ENCODE measurements at regions not wholly inside any gene's neighbourhood (a gene's known extent, or its start where the extent isn't known, plus 50 kb on each side); places are given as distances from the start of the nearest gene placed in this dataset.

DNA sequence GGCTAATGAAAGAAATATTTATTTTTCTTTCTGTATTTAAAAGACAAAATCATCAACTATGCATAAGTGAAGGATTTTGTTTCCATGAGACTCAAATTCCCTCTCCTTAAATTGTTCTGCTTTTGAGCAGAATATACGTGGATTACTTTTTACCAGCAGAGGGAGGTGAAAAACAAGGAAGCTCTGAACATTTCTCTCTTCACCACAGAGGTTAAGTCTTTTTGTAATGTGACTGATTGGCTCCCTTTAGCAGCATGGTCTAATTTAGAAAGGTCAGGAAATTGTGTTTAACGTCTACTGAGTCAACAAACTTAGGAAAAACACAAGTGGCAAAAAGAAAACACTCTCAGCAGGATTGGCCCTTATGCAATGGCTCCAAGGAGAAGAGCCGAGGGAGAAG is 55.1 kb upstream of the F9 start:
- no peak for TF ChIP-seq ZBTB7A (IDR thresholded peaks at IDR 0.05; ENCODE audit: low read depth)
- TF ChIP-seq RAD21 (IDR thresholded peaks at IDR 0.05; ENCODE audit: low read depth) = no peak
- TF ChIP-seq, protein P1, sequence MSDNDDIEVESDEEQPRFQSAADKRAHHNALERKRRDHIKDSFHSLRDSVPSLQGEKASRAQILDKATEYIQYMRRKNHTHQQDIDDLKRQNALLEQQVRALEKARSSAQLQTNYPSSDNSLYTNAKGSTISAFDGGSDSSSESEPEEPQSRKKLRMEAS (IDR thresholded peaks at IDR 0.05) = no peak
- TF ChIP-seq FOXM1 (IDR thresholded peaks at IDR 0.05; ENCODE audit: borderline replicate concordance, low read depth) = no peak
- TF ChIP-seq CEBPB (IDR thresholded peaks at IDR 0.05) = no peak
- no peak for TF ChIP-seq TEAD4 (IDR thresholded peaks at IDR 0.05)
- TF ChIP-seq NFIC (IDR thresholded peaks at IDR 0.05) = no peak
- no peak for TF ChIP-seq YY1 (IDR thresholded peaks at IDR 0.05; ENCODE audit: low read depth)
- TF ChIP-seq TAF1 (IDR thresholded peaks at IDR 0.05; ENCODE audit: low read depth) = no peak
- no peak for TF ChIP-seq EGR1 (IDR thresholded peaks at IDR 0.05)
- TF ChIP-seq EP300 (IDR thresholded peaks at IDR 0.05; ENCODE audit: borderline replicate concordance) = no peak
- TF ChIP-seq, protein P2, sequence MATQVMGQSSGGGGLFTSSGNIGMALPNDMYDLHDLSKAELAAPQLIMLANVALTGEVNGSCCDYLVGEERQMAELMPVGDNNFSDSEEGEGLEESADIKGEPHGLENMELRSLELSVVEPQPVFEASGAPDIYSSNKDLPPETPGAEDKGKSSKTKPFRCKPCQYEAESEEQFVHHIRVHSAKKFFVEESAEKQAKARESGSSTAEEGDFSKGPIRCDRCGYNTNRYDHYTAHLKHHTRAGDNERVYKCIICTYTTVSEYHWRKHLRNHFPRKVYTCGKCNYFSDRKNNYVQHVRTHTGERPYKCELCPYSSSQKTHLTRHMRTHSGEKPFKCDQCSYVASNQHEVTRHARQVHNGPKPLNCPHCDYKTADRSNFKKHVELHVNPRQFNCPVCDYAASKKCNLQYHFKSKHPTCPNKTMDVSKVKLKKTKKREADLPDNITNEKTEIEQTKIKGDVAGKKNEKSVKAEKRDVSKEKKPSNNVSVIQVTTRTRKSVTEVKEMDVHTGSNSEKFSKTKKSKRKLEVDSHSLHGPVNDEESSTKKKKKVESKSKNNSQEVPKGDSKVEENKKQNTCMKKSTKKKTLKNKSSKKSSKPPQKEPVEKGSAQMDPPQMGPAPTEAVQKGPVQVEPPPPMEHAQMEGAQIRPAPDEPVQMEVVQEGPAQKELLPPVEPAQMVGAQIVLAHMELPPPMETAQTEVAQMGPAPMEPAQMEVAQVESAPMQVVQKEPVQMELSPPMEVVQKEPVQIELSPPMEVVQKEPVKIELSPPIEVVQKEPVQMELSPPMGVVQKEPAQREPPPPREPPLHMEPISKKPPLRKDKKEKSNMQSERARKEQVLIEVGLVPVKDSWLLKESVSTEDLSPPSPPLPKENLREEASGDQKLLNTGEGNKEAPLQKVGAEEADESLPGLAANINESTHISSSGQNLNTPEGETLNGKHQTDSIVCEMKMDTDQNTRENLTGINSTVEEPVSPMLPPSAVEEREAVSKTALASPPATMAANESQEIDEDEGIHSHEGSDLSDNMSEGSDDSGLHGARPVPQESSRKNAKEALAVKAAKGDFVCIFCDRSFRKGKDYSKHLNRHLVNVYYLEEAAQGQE (IDR thresholded peaks at IDR 0.05; ENCODE audit: low read depth) = no peak

DNA sequence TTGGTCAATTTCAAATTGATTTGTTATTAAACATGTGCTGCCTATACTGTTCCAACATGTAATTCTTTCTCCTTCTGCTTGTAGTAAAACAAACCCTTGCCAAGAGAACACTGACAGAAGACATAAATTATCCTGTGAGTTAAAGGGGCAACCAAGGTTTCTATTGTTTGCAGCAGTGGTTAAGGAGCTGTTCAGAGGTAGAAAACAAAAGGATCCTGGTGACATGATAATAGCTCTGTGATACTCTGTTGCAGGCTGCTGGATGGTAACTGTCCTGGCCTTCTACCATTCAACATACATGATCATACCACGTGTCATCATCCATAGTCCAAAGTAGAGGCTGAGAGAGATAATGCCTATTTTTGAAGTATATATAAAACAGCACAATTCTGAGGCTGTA is 75.8 kb upstream of the F9 start:
- TF ChIP-seq YY1 (IDR thresholded peaks at IDR 0.05; ENCODE audit: low read depth) = no peak
- TF ChIP-seq NFIC (IDR thresholded peaks at IDR 0.05) = no peak
- no peak for TF ChIP-seq RAD21 (IDR thresholded peaks at IDR 0.05; ENCODE audit: low read depth)
- no peak for TF ChIP-seq TEAD4 (IDR thresholded peaks at IDR 0.05)
- TF ChIP-seq TCF12 (IDR thresholded peaks at IDR 0.05; ENCODE audit: low read depth) = no peak
- TF ChIP-seq ZBTB7A (IDR thresholded peaks at IDR 0.05; ENCODE audit: low read depth) = no peak
- TF ChIP-seq FOXM1 (IDR thresholded peaks at IDR 0.05; ENCODE audit: borderline replicate concordance, low read depth) = no peak
- TF ChIP-seq, protein P3, sequence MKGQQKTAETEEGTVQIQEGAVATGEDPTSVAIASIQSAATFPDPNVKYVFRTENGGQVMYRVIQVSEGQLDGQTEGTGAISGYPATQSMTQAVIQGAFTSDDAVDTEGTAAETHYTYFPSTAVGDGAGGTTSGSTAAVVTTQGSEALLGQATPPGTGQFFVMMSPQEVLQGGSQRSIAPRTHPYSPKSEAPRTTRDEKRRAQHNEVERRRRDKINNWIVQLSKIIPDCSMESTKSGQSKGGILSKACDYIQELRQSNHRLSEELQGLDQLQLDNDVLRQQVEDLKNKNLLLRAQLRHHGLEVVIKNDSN (IDR thresholded peaks at IDR 0.05) = no peak
- TF ChIP-seq CEBPB (IDR thresholded peaks at IDR 0.05) = no peak
- TF ChIP-seq EP300 (IDR thresholded peaks at IDR 0.05; ENCODE audit: borderline replicate concordance) = no peak
- TF ChIP-seq, protein P1 (IDR thresholded peaks at IDR 0.05) = no peak
- TF ChIP-seq TAF1 (IDR thresholded peaks at IDR 0.05; ENCODE audit: low read depth) = no peak
- TF ChIP-seq EGR1 (IDR thresholded peaks at IDR 0.05) = no peak
- no peak for TF ChIP-seq CREB1 (IDR thresholded peaks at IDR 0.05; ENCODE audit: low read depth)
- TF ChIP-seq, protein P2 (IDR thresholded peaks at IDR 0.05; ENCODE audit: low read depth) = no peak

DNA sequence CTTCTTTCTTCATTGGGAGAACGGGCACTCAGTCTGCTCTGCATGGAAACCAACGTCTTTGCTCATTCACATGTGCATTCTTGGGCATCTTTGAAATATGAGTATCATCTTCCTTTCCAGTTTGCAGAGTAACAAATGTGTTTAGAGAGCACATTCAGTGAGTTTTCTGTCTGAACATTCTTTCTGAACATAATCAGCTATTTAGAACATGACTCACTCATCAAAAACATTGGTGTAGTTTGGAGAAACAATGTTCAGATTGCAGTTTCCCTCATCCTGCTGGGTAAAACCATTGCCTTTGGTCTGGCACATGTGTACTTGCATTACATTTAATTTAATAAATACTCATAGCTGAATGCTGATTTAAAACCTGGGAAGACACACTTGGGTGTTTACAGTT is 81.5 kb upstream of the F9 start:
- TF ChIP-seq, protein P2 (IDR thresholded peaks at IDR 0.05; ENCODE audit: low read depth) = no peak
- no peak for TF ChIP-seq EGR1 (IDR thresholded peaks at IDR 0.05)
- no peak for TF ChIP-seq YY1 (IDR thresholded peaks at IDR 0.05; ENCODE audit: low read depth)
- TF ChIP-seq TCF12 (IDR thresholded peaks at IDR 0.05; ENCODE audit: low read depth) = no peak
- no peak for TF ChIP-seq RAD21 (IDR thresholded peaks at IDR 0.05; ENCODE audit: low read depth)

DNA sequence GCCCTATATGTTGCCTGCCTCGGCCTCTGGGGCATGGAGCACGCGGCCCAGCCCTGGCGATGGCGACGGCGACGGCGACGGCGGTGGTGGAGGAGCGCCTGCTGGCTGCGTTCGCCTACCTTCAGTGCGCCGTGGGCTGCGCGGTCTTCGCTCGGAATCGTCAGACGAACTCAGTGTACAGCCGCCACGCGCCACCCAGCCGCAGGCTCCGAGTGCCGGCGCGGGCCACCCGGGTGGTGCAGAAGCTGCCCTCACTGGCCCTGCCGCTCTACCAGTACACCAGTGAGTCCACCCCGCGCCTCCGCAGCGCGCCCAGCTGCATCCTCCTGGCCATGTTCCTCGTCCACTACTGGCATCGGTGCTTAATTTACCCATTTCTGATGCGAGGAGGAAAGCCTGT is 83.7 kb upstream of the F9 start:
- TF ChIP-seq ZBTB7A (IDR thresholded peaks at IDR 0.05; ENCODE audit: low read depth) (no peak), CEBPB (IDR thresholded peaks at IDR 0.05) (no peak), YY1 (IDR thresholded peaks at IDR 0.05; ENCODE audit: low read depth) (no peak), EP300 (IDR thresholded peaks at IDR 0.05; ENCODE audit: borderline replicate concordance) (no peak), FOXM1 (IDR thresholded peaks at IDR 0.05; ENCODE audit: borderline replicate concordance, low read depth) (no peak), RAD21 (IDR thresholded peaks at IDR 0.05; ENCODE audit: low read depth) (no peak), EGR1 (IDR thresholded peaks at IDR 0.05) (no peak), TEAD4 (IDR thresholded peaks at IDR 0.05) (no peak), CREB1 (IDR thresholded peaks at IDR 0.05; ENCODE audit: low read depth) (no peak)
- TF ChIP-seq, protein P3 (IDR thresholded peaks at IDR 0.05) = no peak
- TF ChIP-seq, protein P2 (IDR thresholded peaks at IDR 0.05; ENCODE audit: low read depth) = no peak
